Nephron (organoid): ENCODE measurements at regions not wholly inside any gene's neighbourhood (a gene's known extent, or its start where the extent isn't known, plus 50 kb on each side); places are given as distances from the start of the nearest gene placed in this dataset.

Experiments
- H3K27ac Mint-ChIP-seq, 3 experiments: 2 replicates each; pipeline ENCODE4 v1.8.0; 2020; ENCODE audit warnings: mixed read lengths in 3 of 3, mild to moderate bottlenecking in 2 of 3, moderate library complexity in 1 of 3
- H3K27me3 Mint-ChIP-seq: 2 replicates; pipeline ENCODE4 v1.8.0; 2021; ENCODE audit warnings: low read depth, mild to moderate bottlenecking, moderate library complexity, mixed read lengths
- H3K36me3 Mint-ChIP-seq: 2 replicates; pipeline ENCODE4 v1.8.0; 2020; ENCODE audit warnings: low read depth, mixed read lengths
- H3K4me1 Mint-ChIP-seq: 2 replicates; pipeline ENCODE4 v1.8.0; 2020; ENCODE audit warnings: mixed read lengths
- H3K4me3 Mint-ChIP-seq, 3 experiments: 2 replicates each; pipeline ENCODE4 v1.8.0; 2020; ENCODE audit warnings: mild to moderate bottlenecking in 3 of 3, mixed read lengths in 3 of 3, moderate library complexity in 2 of 3
- H3K9me3 Mint-ChIP-seq: 2 replicates; pipeline ENCODE4 v1.8.0; 2020; ENCODE audit warnings: mixed read lengths
- TF ChIP-seq, protein P1 (sequence below), 3 experiments: fragments of 200-600 bp; sonication (generic); IDR thresholded peaks; one replicate each; pipeline ENCODE4 v1.5.0; 2021; ENCODE audit warnings: antibody characterized with exemption in 3 of 3; ENCODE audit not compliant: unreplicated experiment in 3 of 3

DNA sequence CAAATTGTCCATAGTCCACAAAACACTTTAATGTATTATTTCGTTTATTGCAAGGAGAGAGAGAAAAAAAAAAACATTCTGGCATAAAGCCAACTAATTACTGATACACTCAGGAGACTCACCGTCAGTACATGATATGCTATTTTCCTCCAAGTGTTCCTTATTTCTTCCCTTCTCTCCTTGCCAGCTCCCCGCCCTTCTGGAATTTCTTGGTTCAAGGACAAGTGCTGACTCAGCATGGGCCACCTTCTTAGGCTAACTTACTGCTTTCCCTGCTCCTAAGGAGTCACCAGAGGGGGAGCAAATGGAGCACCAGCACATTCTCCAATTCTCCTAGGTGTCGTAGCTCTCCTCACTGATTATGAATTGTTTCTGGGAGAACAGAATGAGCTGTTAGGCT lies 133.8 kb upstream of the HDAC9 start:
- Mint-ChIP-seq H3K4me1 (peaks cover 9% of the 10 kb centered on the region), H3K27me3 (no peaks in the 10 kb centered on the region), H3K4me3 (no peak overlapping the region), H3K36me3 (no peaks in the 10 kb centered on the region), H3K9me3 (no peaks in the 10 kb centered on the region), H3K27ac (peak overlapping the region in 2 of 3 experiments; percentile 23 to 26)
- TF ChIP-seq, protein P1, sequence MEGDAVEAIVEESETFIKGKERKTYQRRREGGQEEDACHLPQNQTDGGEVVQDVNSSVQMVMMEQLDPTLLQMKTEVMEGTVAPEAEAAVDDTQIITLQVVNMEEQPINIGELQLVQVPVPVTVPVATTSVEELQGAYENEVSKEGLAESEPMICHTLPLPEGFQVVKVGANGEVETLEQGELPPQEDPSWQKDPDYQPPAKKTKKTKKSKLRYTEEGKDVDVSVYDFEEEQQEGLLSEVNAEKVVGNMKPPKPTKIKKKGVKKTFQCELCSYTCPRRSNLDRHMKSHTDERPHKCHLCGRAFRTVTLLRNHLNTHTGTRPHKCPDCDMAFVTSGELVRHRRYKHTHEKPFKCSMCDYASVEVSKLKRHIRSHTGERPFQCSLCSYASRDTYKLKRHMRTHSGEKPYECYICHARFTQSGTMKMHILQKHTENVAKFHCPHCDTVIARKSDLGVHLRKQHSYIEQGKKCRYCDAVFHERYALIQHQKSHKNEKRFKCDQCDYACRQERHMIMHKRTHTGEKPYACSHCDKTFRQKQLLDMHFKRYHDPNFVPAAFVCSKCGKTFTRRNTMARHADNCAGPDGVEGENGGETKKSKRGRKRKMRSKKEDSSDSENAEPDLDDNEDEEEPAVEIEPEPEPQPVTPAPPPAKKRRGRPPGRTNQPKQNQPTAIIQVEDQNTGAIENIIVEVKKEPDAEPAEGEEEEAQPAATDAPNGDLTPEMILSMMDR (IDR thresholded peaks at IDR 0.05; ENCODE audit: unreplicated experiment in 3 of 3): no peak

DNA sequence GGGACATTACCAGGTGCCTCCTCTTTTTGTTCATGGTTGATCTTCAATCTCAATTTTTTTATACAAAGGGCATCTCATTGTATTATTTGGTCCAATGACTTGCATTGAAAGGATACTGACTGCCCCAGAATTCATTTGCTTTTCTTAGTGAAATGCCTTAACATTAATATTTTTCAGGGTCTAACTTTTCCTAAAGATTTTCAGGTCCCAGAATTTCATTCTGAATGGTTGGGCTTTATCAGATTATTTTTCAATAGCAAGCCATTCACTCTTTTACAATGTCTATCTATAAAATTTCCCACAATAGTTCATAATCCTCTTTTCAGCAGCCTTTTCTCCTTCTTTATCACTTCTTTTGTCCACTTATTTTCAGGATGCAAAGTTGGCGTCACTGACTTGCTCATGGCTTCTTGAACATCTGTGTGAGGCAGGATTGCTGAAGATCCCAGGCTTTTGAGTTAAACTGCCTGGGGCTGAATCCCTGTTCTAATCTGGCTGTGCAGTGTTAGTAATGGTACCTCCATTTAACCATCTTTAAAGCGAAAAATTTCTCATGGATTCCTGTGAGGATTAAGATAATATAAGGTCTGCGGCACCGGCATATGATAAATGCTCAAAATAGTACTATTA lies 131.7 kb upstream of the HDAC9 start:
- Mint-ChIP-seq H3K4me1 (peaks cover 13% of the 10 kb centered on the region), H3K4me3 (no peak overlapping the region), H3K36me3 (no peaks in the 10 kb centered on the region), H3K9me3 (no peaks in the 10 kb centered on the region), H3K27ac (no peak overlapping the region), H3K27me3 (no peaks in the 10 kb centered on the region)
- TF ChIP-seq, protein P1 (IDR thresholded peaks at IDR 0.05; ENCODE audit: unreplicated experiment in 3 of 3): no peak

DNA sequence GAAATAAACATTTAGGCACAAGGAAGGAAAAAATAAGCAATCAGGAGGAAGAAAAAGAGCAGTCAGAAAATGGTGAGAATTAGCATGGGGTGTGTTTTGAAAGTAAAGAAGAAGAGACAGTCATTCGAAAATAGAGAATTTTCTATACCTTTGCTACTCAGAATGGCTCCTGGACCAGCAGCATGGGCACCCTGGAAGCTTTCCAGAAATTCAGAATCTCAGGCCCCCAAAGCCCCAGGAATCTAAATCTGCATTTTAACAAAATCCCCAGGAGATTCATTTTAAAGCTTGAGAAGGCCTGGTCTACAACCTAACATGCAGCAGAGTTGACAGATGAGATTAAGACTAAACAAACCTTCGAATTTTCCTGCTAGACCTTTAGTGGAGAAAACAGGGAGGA lies 131.2 kb upstream of the HDAC9 start:
- no peaks in the 10 kb centered on the region for H3K36me3 Mint-ChIP-seq

DNA sequence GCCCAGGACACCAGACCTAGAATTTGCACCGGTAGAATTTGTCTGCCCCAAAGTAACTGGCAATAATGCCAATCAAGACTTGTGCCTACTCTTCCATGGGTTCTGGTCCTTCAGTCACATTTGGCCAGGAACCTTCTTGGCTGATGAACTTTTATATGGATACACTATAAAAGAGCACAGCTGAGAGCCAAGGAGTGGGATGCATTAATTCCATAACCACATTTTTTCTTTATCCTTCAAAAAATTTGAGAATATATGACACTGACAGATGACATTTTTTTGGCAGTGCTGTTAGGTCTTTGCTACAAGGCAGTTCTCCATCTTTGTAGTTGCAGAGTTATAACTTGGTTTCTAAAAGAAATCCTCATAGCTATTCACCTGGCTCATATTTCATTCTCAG lies 129.2 kb upstream of the HDAC9 start:
- TF ChIP-seq, protein P1 (IDR thresholded peaks at IDR 0.05; ENCODE audit: unreplicated experiment in 3 of 3): no peak
- Mint-ChIP-seq H3K36me3 (no peaks in the 10 kb centered on the region), H3K4me3 (no peak overlapping the region), H3K27ac (no peak overlapping the region), H3K9me3 (no peaks in the 10 kb centered on the region), H3K27me3 (no peaks in the 10 kb centered on the region), H3K4me1 (peaks cover 28% of the 10 kb centered on the region)

More for the DNA sequence above, 131.2 kb upstream of the HDAC9 start:
- TF ChIP-seq, protein P1 (IDR thresholded peaks at IDR 0.05; ENCODE audit: unreplicated experiment in 3 of 3): no peak
- Mint-ChIP-seq H3K4me1 (peaks cover 14% of the 10 kb centered on the region), H3K27ac (no peak overlapping the region), H3K4me3 (no peak overlapping the region), H3K9me3 (no peaks in the 10 kb centered on the region), H3K27me3 (no peaks in the 10 kb centered on the region)

DNA sequence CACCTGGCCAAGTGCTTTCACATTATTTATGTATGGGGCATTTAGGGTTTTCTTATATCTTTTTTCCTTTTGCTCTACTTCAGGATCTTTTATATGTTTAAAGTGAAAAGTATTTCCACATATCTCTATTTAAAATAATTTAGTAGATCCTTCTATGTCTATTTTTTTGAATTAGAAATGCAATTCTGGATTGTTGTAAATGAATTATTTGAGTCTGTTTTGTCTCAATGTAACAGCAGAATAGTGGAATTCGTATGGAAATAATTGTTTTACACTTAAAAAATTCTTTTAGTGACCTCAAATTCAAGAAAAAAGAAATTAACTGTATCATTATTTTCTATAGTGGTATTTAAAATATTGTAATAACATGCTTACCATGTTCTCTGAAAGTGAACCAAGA lies 126.5 kb upstream of the HDAC9 start:
- TF ChIP-seq, protein P1 (IDR thresholded peaks at IDR 0.05; ENCODE audit: unreplicated experiment in 3 of 3): no peak
- Mint-ChIP-seq H3K27ac (no peak overlapping the region), H3K36me3 (no peaks in the 10 kb centered on the region), H3K9me3 (no peaks in the 10 kb centered on the region), H3K27me3 (no peaks in the 10 kb centered on the region), H3K4me1 (peaks cover 20% of the 10 kb centered on the region), H3K4me3 (no peak overlapping the region)

DNA sequence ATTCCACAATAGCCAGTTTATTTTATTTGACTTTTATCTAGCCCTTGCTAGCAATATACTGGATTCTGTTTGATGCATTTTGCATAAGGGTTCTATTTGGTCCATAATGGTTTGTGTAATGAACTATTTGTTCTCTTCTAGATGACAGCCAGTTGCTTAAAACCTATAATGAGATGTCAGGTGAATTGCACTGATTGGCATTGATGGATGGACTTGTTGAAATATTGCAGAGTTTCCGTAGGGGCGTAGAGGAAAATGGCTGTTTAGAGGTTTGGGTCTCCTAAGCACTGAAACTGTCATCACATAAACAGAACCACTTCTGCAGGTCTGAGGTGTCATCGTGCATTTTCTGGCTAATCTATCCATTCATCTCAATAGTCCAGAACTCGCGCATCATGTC lies 124.9 kb upstream of the HDAC9 start:
- TF ChIP-seq, protein P1 (IDR thresholded peaks at IDR 0.05; ENCODE audit: unreplicated experiment in 3 of 3): no peak
- Mint-ChIP-seq H3K9me3 (no peaks in the 10 kb centered on the region), H3K4me3 (no peak overlapping the region), H3K27ac (peak overlapping the region in 2 of 3 experiments; percentile 3 to 8), H3K4me1 (peaks cover 20% of the 10 kb centered on the region), H3K36me3 (no peaks in the 10 kb centered on the region), H3K27me3 (no peaks in the 10 kb centered on the region)
